ENCODE measurements at regions not wholly inside any gene's neighbourhood (a gene's known extent, or its start where the extent isn't known, plus 50 kb on each side); places are given as distances from the start of the nearest gene placed in this dataset.

GRCh38 chr1:100609849-100610248, 71.9 kb downstream of the GPR88 start:
- DNase-seq (ENCODE audit: low read depth) (no peak), FAIRE-seq (no peak)
- peaks cover 7% of the 10 kb centered on the region for H3K27me3 Mint-ChIP-seq (ENCODE audit: low read depth, unreplicated experiment)
- H2AFZ ChIP-seq (ENCODE audit: low read depth, low read length): no peak overlapping the region
- no peak overlapping the region for H3K9ac ChIP-seq (ENCODE audit: low read length)
- no peaks in the 10 kb centered on the region for H3K4me1 ChIP-seq (ENCODE audit: insufficient read depth, low read length)
- peaks cover 27% of the 10 kb centered on the region for H3K4me1 Mint-ChIP-seq (ENCODE audit: low read depth, unreplicated experiment)
- no peak overlapping the region for H3K4me3 Mint-ChIP-seq (ENCODE audit: unreplicated experiment)
- H3K4me3 ChIP-seq (ENCODE audit: insufficient read depth, low read depth, low read length): no peak overlapping the region
- no peak for TF ChIP-seq EZH2 (IDR thresholded peaks at IDR 0.05; ENCODE audit: insufficient read depth, low read length)
- no peak for TF ChIP-seq CTCF (IDR thresholded peaks at IDR 0.05; ENCODE audit: insufficient read depth, low read depth, low read length)
- H3K9me3 Mint-ChIP-seq (ENCODE audit: unreplicated experiment): peaks cover 3% of the 10 kb centered on the region
- H3K36me3 ChIP-seq (ENCODE audit: insufficient read depth, low read length): no peaks in the 10 kb centered on the region
- no peak overlapping the region for H3K27ac Mint-ChIP-seq (ENCODE audit: unreplicated experiment)
- peaks cover 2% of the 10 kb centered on the region for H3K36me3 Mint-ChIP-seq (ENCODE audit: low read depth, unreplicated experiment)
- no peaks in the 10 kb centered on the region for H3K79me2 ChIP-seq (ENCODE audit: insufficient read depth, low read length)
- no peaks in the 10 kb centered on the region for H3K9me3 ChIP-seq (ENCODE audit: insufficient read depth, low read depth, low read length)
- no peaks in the 10 kb centered on the region for H4K20me1 ChIP-seq (ENCODE audit: insufficient read depth, low read length)
- no peaks in the 10 kb centered on the region for H3K27me3 ChIP-seq (ENCODE audit: insufficient read depth, low read length)
- no peak overlapping the region for H3K4me2 ChIP-seq (ENCODE audit: low read length)
- no peak overlapping the region for H3K27ac ChIP-seq (ENCODE audit: low read depth, low read length)

- no peak overlapping the region for H3K4me3 Mint-ChIP-seq (ENCODE audit: unreplicated experiment)
- Histone ChIP-seq H3K9me3 (ENCODE audit: insufficient read depth, low read depth, low read length) (no peaks in the 10 kb centered on the region), H3K4me1 (ENCODE audit: insufficient read depth, low read length) (no peaks in the 10 kb centered on the region), H4K20me1 (ENCODE audit: insufficient read depth, low read length) (no peaks in the 10 kb centered on the region), H3K36me3 (ENCODE audit: insufficient read depth, low read length) (no peaks in the 10 kb centered on the region), H2AFZ (ENCODE audit: low read depth, low read length) (no peak overlapping the region), H3K4me2 (ENCODE audit: low read length) (no peak overlapping the region), H3K27me3 (ENCODE audit: insufficient read depth, low read length) (no peaks in the 10 kb centered on the region), H3K9ac (ENCODE audit: low read length) (no peak overlapping the region), H3K79me2 (ENCODE audit: insufficient read depth, low read length) (no peaks in the 10 kb centered on the region), H3K4me3 (ENCODE audit: insufficient read depth, low read depth, low read length) (no peak overlapping the region), H3K27ac (ENCODE audit: low read depth, low read length) (no peak overlapping the region)
- FAIRE-seq (no peak), DNase-seq (ENCODE audit: low read depth) (no peak)
- H3K9me3 Mint-ChIP-seq (ENCODE audit: unreplicated experiment): peaks cover 3% of the 10 kb centered on the region
- H3K36me3 Mint-ChIP-seq (ENCODE audit: low read depth, unreplicated experiment): peaks cover 2% of the 10 kb centered on the region
- H3K27me3 Mint-ChIP-seq (ENCODE audit: low read depth, unreplicated experiment): peaks cover 7% of the 10 kb centered on the region
- no peak for TF ChIP-seq EZH2 (IDR thresholded peaks at IDR 0.05; ENCODE audit: insufficient read depth, low read length)
- TF ChIP-seq CTCF (IDR thresholded peaks at IDR 0.05; ENCODE audit: insufficient read depth, low read depth, low read length): no peak
- peaks cover 29% of the 10 kb centered on the region for H3K4me1 Mint-ChIP-seq (ENCODE audit: low read depth, unreplicated experiment)
- no peak overlapping the region for H3K27ac Mint-ChIP-seq (ENCODE audit: unreplicated experiment)
Measured at GRCh38 chr1:100611086-100611485, 73.1 kb downstream of the GPR88 start.

- H3K9me3 ChIP-seq (ENCODE audit: insufficient read depth, low read depth, low read length): no peaks in the 10 kb centered on the region
- DNase-seq (ENCODE audit: low read depth) (peak; percentile 11), FAIRE-seq (no peak)
- H3K4me3 ChIP-seq (ENCODE audit: insufficient read depth, low read depth, low read length): no peak overlapping the region
- TF ChIP-seq EZH2 (IDR thresholded peaks at IDR 0.05; ENCODE audit: insufficient read depth, low read length) (no peak), CTCF (IDR thresholded peaks at IDR 0.05; ENCODE audit: insufficient read depth, low read depth, low read length) (no peak)
- Mint-ChIP-seq H3K4me3 (ENCODE audit: unreplicated experiment) (no peak overlapping the region), H3K36me3 (ENCODE audit: low read depth, unreplicated experiment) (peaks cover 2% of the 10 kb centered on the region), H3K9me3 (ENCODE audit: unreplicated experiment) (peaks cover 3% of the 10 kb centered on the region), H3K4me1 (ENCODE audit: low read depth, unreplicated experiment) (peaks cover 30% of the 10 kb centered on the region), H3K27ac (ENCODE audit: unreplicated experiment) (no peak overlapping the region), H3K27me3 (ENCODE audit: low read depth, unreplicated experiment) (peaks cover 7% of the 10 kb centered on the region)
- H3K4me2 ChIP-seq (ENCODE audit: low read length): no peak overlapping the region
- no peaks in the 10 kb centered on the region for H3K36me3 ChIP-seq (ENCODE audit: insufficient read depth, low read length)
- no peak overlapping the region for H3K9ac ChIP-seq (ENCODE audit: low read length)
- no peaks in the 10 kb centered on the region for H3K27me3 ChIP-seq (ENCODE audit: insufficient read depth, low read length)
- H3K27ac ChIP-seq (ENCODE audit: low read depth, low read length): no peak overlapping the region
- no peaks in the 10 kb centered on the region for H3K79me2 ChIP-seq (ENCODE audit: insufficient read depth, low read length)
- no peaks in the 10 kb centered on the region for H3K4me1 ChIP-seq (ENCODE audit: insufficient read depth, low read length)
- no peak overlapping the region for H2AFZ ChIP-seq (ENCODE audit: low read depth, low read length)
- H4K20me1 ChIP-seq (ENCODE audit: insufficient read depth, low read length): no peaks in the 10 kb centered on the region
Measured at GRCh38 chr1:100612540-100612939, 74.6 kb downstream of the GPR88 start.

All from astrocyte (in vitro differentiated cells and primary cell).